Type B pancreatic cell (in vitro differentiated cells): ENCODE measurements at regions not wholly inside any gene's neighbourhood (a gene's known extent, or its start where the extent isn't known, plus 50 kb on each side); places are given as distances from the start of the nearest gene placed in this dataset.

ENCODE experiments used
- DNase-seq: peaks from one replicate; pipeline ENCODE4 v3.0.0; 2021; ENCODE audit warnings: mixed read lengths; ENCODE audit not compliant: unreplicated experiment; ENCODE audit errors: extremely low spot score
- H3K27ac Mint-ChIP-seq: 2 replicates; pipeline ENCODE4 v1.8.0; 2021; ENCODE audit warnings: mild to moderate bottlenecking, mixed read lengths
- H3K27me3 Mint-ChIP-seq: 2 replicates; pipeline ENCODE4 v1.8.0; 2021; ENCODE audit warnings: mixed read lengths
- H3K36me3 Mint-ChIP-seq: 2 replicates; pipeline ENCODE4 v1.8.0; 2021; ENCODE audit warnings: mixed read lengths
- H3K4me1 Mint-ChIP-seq: one replicate; pipeline ENCODE4 v1.8.0; 2021; ENCODE audit warnings: mixed read lengths; ENCODE audit not compliant: unreplicated experiment
- H3K4me3 Mint-ChIP-seq: 2 replicates; pipeline ENCODE4 v1.8.0; 2021; ENCODE audit warnings: mild to moderate bottlenecking, mixed read lengths
- H3K9me3 Mint-ChIP-seq: 2 replicates; pipeline ENCODE4 v1.8.0; 2021; ENCODE audit warnings: mixed read lengths
- TF ChIP-seq, protein P1 (sequence below): fragments of 200-600 bp; sonication (generic); conservative IDR thresholded peaks from 2 replicates; pipeline ENCODE4 v1.5.0; 2021; ENCODE audit warnings: antibody characterized with exemption, mild to moderate bottlenecking

DNA sequence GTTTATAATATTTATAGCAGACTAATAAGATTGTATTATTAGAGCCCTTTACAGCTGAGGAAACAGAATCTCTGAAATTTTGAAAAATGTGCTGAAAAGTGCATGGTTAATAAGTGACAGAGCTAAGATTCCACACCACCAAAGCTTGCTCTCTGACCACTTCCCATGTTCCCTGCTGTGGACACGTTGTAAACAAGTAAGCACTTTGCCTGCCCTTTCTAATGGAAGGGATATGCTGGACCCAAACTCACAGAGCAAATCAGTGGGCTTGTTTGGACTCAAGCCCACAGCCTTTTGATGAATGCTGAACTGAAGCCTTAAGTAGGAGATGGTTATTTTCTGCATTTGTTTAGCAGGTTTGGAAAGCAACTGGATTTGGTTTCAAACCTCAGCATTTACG, 214.0 kb upstream of the TMEM72 start:
- H3K27me3 Mint-ChIP-seq, result no peaks in the 10 kb centered on the region
- peak overlapping the region; percentile 79 for H3K27ac Mint-ChIP-seq
- TF ChIP-seq, protein P1, sequence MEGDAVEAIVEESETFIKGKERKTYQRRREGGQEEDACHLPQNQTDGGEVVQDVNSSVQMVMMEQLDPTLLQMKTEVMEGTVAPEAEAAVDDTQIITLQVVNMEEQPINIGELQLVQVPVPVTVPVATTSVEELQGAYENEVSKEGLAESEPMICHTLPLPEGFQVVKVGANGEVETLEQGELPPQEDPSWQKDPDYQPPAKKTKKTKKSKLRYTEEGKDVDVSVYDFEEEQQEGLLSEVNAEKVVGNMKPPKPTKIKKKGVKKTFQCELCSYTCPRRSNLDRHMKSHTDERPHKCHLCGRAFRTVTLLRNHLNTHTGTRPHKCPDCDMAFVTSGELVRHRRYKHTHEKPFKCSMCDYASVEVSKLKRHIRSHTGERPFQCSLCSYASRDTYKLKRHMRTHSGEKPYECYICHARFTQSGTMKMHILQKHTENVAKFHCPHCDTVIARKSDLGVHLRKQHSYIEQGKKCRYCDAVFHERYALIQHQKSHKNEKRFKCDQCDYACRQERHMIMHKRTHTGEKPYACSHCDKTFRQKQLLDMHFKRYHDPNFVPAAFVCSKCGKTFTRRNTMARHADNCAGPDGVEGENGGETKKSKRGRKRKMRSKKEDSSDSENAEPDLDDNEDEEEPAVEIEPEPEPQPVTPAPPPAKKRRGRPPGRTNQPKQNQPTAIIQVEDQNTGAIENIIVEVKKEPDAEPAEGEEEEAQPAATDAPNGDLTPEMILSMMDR, result no peak
- H3K4me1 Mint-ChIP-seq, result peaks cover 13% of the 10 kb centered on the region
- DNase-seq, result no peak
- no peaks in the 10 kb centered on the region for H3K36me3 Mint-ChIP-seq
- H3K9me3 Mint-ChIP-seq, result peaks cover 3% of the 10 kb centered on the region
- H3K4me3 Mint-ChIP-seq, result no peak overlapping the region

DNA sequence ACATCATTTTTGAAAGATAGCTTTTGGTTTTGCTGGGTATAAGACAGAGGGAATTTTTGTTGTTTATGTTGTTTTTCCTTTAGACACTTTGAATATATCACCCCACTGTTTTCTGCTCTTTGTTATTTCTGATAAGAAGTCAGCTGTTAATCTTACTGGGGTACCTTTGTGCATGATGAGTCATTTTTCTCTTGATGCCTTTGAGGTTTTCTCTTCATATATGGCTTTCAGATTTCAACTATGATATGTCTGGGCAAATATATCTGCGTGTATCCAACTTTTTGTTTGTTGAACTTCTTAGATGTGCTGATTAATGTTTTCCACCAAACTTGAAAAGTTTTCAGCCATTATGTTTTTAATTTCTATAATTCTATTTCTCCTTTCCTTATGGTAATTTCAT, 208.6 kb upstream of the TMEM72 start:
- Mint-ChIP-seq H3K27ac (no peak overlapping the region), H3K4me1 (no peaks in the 10 kb centered on the region), H3K4me3 (no peak overlapping the region), H3K9me3 (peaks cover 9% of the 10 kb centered on the region), H3K36me3 (peaks cover 4% of the 10 kb centered on the region), H3K27me3 (no peaks in the 10 kb centered on the region)
- TF ChIP-seq, protein P1, result no peak
- no peak for DNase-seq

DNA sequence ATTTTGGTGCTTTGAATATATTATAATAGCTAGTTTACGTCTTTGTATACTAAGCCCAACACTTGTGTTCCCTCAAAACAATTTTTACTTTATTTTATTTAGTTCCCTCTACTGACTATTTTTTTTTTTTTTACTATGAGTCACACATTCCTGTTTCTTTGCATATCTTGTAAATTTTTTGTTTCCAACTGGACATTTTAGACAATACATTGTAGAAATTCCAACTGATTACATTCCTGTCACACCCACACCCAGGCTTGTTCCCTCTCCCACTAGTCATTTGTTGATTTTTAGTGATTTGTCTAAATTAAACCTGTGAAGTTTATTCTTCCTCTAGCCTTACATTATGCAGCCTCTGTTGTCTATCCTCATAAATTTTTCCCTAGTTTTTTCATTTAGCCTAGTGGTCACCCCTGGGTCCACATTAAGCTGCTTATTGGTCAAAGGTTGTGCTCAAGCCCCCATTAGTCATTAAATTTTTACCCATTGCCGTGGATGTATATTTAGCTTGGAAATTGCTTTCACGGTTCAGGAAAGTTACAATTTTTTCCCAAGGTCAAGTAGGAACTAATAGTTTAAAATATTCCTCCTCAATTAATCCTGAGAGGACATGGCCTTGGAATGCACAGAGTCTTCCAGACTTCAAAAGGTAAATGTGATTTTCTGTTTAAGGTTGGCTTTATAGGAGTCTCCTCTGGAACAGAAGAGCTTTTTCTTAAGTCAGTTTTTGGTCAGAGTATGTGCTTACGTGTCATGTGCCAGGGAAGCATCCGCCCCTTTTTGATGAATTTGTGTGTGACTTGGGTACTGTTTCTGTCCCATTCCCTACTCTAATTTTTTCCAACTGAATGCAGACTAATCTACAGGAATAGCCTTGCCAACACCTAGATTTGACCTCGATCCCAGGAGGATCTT, 207.6 kb upstream of the TMEM72 start:
- no peak overlapping the region for H3K27ac Mint-ChIP-seq
- TF ChIP-seq, protein P1, result no peak
- peaks cover 4% of the 10 kb centered on the region for H3K36me3 Mint-ChIP-seq
- no peaks in the 10 kb centered on the region for H3K27me3 Mint-ChIP-seq
- no peaks in the 10 kb centered on the region for H3K4me1 Mint-ChIP-seq
- peaks cover 9% of the 10 kb centered on the region for H3K9me3 Mint-ChIP-seq
- DNase-seq, result no peak
- H3K4me3 Mint-ChIP-seq, result no peak overlapping the region

DNA sequence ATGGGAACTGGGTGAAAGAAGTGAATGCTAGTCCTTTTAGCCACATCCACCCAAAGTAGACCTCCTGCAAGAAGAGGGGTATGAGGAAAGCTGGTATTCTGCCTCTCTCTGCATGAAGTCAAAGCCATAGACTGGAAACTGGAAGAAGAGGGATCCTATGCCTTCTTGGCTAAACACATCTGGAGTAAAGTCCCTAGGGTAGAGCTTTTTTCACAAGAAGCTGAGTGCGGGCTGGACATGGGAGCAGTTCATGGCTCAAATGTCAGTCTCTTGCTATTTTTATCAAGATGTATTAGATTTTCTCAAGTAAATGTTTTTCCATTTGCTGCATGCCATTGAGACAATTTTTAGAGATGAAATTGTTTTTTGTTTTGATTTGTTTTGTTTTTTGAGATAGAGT, 206.5 kb upstream of the TMEM72 start:
- Mint-ChIP-seq H3K27ac (no peak overlapping the region), H3K4me3 (no peak overlapping the region), H3K4me1 (no peaks in the 10 kb centered on the region), H3K9me3 (peaks cover 9% of the 10 kb centered on the region), H3K36me3 (peaks cover 4% of the 10 kb centered on the region), H3K27me3 (no peaks in the 10 kb centered on the region)
- no peak for DNase-seq
- TF ChIP-seq, protein P1, result no peak

DNA sequence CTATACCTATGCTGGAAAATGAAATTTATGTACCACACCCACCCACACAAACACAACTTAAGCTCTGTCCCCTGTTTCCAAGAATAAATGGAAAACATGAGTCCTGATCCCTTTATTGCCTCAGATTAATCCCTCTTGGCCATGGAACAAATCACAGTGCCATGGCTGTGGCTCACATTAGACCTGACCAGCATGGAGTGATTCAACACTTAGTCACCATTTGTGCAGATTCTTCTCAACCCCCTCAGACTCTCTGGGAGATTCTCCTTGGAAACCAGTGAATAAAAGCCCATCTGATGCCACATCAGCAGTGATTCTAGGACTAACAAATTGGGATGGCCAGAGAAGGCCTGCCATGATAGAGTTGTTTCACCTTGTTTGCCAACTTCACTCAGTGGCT, 204.4 kb upstream of the TMEM72 start:
- no peak overlapping the region for H3K27ac Mint-ChIP-seq
- peaks cover 14% of the 10 kb centered on the region for H3K9me3 Mint-ChIP-seq
- DNase-seq, result no peak
- peaks cover 4% of the 10 kb centered on the region for H3K36me3 Mint-ChIP-seq
- no peak overlapping the region for H3K4me3 Mint-ChIP-seq
- no peaks in the 10 kb centered on the region for H3K4me1 Mint-ChIP-seq
- H3K27me3 Mint-ChIP-seq, result no peaks in the 10 kb centered on the region
- TF ChIP-seq, protein P1, result no peak
